NT2/D1 (cell line): ENCODE measurements at regions not wholly inside any gene's neighbourhood (a gene's known extent, or its start where the extent isn't known, plus 50 kb on each side); places are given as distances from the start of the nearest gene placed in this dataset.

Source experiments
- SUZ12 ChIP-seq: IDR thresholded peaks from 2 replicates; pipeline ENCODE4 v1.6.1; 2011; ENCODE audit not compliant: insufficient read length, insufficient read depth; ENCODE audit errors: extremely low read depth
- YY1 ChIP-seq: IDR thresholded peaks from 2 replicates; pipeline ENCODE4 v1.6.1; 2011; ENCODE audit not compliant: insufficient read length, insufficient read depth
- ZNF274 ChIP-seq: IDR thresholded peaks from 2 replicates; pipeline ENCODE4 v1.6.1; 2011; ENCODE audit warnings: mild to moderate bottlenecking, low read depth, low read length

- TF ChIP-seq ZNF274 (no peak), YY1 (no peak), SUZ12 (no peak)
These were observed 447.3 kb downstream of the TMX3 start for GRCh38 chr18:68267583-68267982.
